Psoas muscle (tissue), 7 donors: ENCODE measurements at regions not wholly inside any gene's neighbourhood (a gene's known extent, or its start where the extent isn't known, plus 50 kb on each side); places are given as distances from the start of the nearest gene placed in this dataset.

ENCODE experiments used
- ATAC-seq, 4 donors: fragments of 200-7000 bp; cut with Tn5 transposase; one replicate each; pipeline ENCODE4 v1.9.1; 2020; ENCODE audit warnings: moderate library complexity in 3 of 4, mild to moderate bottlenecking in 2 of 4
- DNase-seq, 2 donors: peaks; one replicate each; pipeline ENCODE4 v3.0.0-alpha.2; 2020
- H3K27ac ChIP-seq: fragments of 200-600 bp; one replicate; pipeline ENCODE4 v1.8.0; 2022
- H3K27me3 ChIP-seq, 3 donors: fragments of 200-600 bp in 1 of 3; one replicate each; pipeline versions ENCODE4 v1.6.1 to v1.8.0; 2013 to 2022; ENCODE audit warnings: low read length in 2 of 3, mild to moderate bottlenecking in 2 of 3, moderate library complexity in 1 of 3; ENCODE audit not compliant: insufficient read depth in 3 of 3
- H3K36me3 ChIP-seq, 2 donors: fragments of 200-600 bp in 1 of 2; one replicate each; pipeline versions ENCODE4 v1.6.1 to v1.8.0; 2013 to 2022; ENCODE audit warnings: low read depth in 1 of 2, mild to moderate bottlenecking in 1 of 2, moderate library complexity in 1 of 2; ENCODE audit not compliant: insufficient read depth in 1 of 2
- H3K4me1 ChIP-seq: fragments of 200-600 bp; one replicate; pipeline ENCODE4 v1.8.0; 2022
- H3K4me3 ChIP-seq: fragments of 200-600 bp; one replicate; pipeline ENCODE4 v1.8.0; 2022; ENCODE audit warnings: mild to moderate bottlenecking
- H3K9me3 ChIP-seq: fragments of 200-600 bp; one replicate; pipeline ENCODE4 v1.8.0; 2022
- WGBS, 3 donors: extraction: QIAGEN DNeasy Blood & Tissue Kit; methylation state at CpG; one replicate each; pipeline versions ENCODE4 v1.1.6 to v1.1.7; 2013; 5-methylcytosine and 5-hydroxymethylcytosine counted together
- intact Hi-C, 2 donors: fragments of 100-400 bp; cut with DNase I; formaldehyde crosslinking; loops; one replicate each; pipeline versions ENCODE4 v1.11.0 to v1.14.2; 2022
- TF ChIP-seq, protein P1 (sequence below): fragments of 200-600 bp; IDR thresholded peaks from one replicate; pipeline ENCODE4 v1.8.0; 2022; ENCODE audit warnings: antibody characterized with exemption
- donor health status: healthy with polysubstance abuse.
- donor health status: DM: no; HTN: no; CAD: no; lungs with moderate emphysema.
- donor health status: Bipolar disorder and iron deficiency.
- donor health status: healthy.
- donor health status: DM: yes; HTN: yes; CAD: no.
- donor health status: DM: no; HTN: no; CAD: no.
- donor health status: DM: yes; HTN: yes; CAD: no.

GRCh38 chr3:30516238-30516637 is 90.2 kb upstream of the TGFBR2 start:
- H3K4me3 ChIP-seq, result no peak overlapping the region
- DNase-seq, result no peak
- H3K36me3 ChIP-seq, result no peaks in the 10 kb centered on the region
- no peaks in the 10 kb centered on the region for H3K27me3 ChIP-seq
- TF ChIP-seq, protein P1, sequence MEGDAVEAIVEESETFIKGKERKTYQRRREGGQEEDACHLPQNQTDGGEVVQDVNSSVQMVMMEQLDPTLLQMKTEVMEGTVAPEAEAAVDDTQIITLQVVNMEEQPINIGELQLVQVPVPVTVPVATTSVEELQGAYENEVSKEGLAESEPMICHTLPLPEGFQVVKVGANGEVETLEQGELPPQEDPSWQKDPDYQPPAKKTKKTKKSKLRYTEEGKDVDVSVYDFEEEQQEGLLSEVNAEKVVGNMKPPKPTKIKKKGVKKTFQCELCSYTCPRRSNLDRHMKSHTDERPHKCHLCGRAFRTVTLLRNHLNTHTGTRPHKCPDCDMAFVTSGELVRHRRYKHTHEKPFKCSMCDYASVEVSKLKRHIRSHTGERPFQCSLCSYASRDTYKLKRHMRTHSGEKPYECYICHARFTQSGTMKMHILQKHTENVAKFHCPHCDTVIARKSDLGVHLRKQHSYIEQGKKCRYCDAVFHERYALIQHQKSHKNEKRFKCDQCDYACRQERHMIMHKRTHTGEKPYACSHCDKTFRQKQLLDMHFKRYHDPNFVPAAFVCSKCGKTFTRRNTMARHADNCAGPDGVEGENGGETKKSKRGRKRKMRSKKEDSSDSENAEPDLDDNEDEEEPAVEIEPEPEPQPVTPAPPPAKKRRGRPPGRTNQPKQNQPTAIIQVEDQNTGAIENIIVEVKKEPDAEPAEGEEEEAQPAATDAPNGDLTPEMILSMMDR, result no peak
- no peak for ATAC-seq
- H3K27ac ChIP-seq, result no peak overlapping the region
- H3K4me1 ChIP-seq, result peaks cover 11% of the 10 kb centered on the region
- intact Hi-C loops, result loop anchor here in 1 of 2 donors (5.0 to 10.0 kb wide), 2 partner anchors 91 to 171 kb away; partner anchors contain the start of gene TGFBR2
- no peaks in the 10 kb centered on the region for H3K9me3 ChIP-seq
- WGBS, 3 donors, result 35 to 45% (median 39%) methylated on average over 2 of the region's 2 CpGs

- no peak overlapping the region for H3K4me3 ChIP-seq
- intact Hi-C loops, result loop anchor here in 1 of 2 donors (5.0 to 10.0 kb wide), 2 partner anchors 89 to 174 kb away; partner anchors contain the start of gene TGFBR2
- DNase-seq (no peak), ATAC-seq (peak; percentile 9 to 81 (median 72))
- H3K4me1 ChIP-seq, result peaks cover 11% of the 10 kb centered on the region
- H3K27ac ChIP-seq, result peak overlapping the region; percentile 38
- no peaks in the 10 kb centered on the region for H3K9me3 ChIP-seq
- H3K27me3 ChIP-seq, result no peaks in the 10 kb centered on the region
- WGBS, 3 donors, result 9 to 12% (median 11%) methylated on average over 4 of the region's 4 CpGs
- TF ChIP-seq, protein P1, result no peak
- H3K36me3 ChIP-seq, result no peaks in the 10 kb centered on the region
Measured at GRCh38 chr3:30518181-30518864, 88.1 kb upstream of the TGFBR2 start.

DNA sequence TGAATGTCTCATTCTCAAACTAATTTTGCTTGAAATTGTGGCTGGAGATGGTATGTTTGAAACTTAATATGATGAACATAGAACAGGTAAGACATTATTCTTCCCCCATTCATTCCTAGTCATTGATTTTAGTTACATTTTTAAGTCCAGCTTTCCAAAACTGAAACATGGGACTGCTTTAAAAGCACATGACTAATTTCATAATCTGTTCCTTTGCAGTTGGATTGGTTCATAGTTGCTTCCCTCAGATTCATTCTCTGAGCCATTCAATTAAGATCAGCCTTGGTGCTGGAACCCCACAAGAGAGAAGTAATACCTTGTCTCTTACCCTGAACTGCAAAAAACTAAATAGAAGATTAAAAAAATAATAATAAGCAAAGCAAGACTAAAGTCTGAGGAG is 87.5 kb upstream of the TGFBR2 start:
- ATAC-seq, result peak in 2 of 4 donors; percentile 41 to 69
- Histone ChIP-seq H3K9me3 (no peaks in the 10 kb centered on the region), H3K27ac (peak overlapping the region; percentile 38), H3K27me3 (no peaks in the 10 kb centered on the region), H3K4me3 (no peak overlapping the region), H3K36me3 (no peaks in the 10 kb centered on the region), H3K4me1 (peaks cover 11% of the 10 kb centered on the region)
- intact Hi-C loops, result loop anchor here in 1 of 2 donors (5.0 to 10.0 kb wide), 2 partner anchors 88 to 174 kb away; partner anchors contain the start of gene TGFBR2
- TF ChIP-seq, protein P1, result no peak
- no peak for DNase-seq

- DNase-seq, result no peak
- TF ChIP-seq, protein P1, result no peak
- WGBS, 3 donors, result 60 to 73% (median 61%) methylated on average over 2 of the region's 2 CpGs
Measured at GRCh38 chr3:30520699-30521098, 85.7 kb upstream of the TGFBR2 start.

More at GRCh38 chr3:30520699-30521098, 85.7 kb upstream of the TGFBR2 start:
- intact Hi-C loops, result no loop called here
- no peaks in the 10 kb centered on the region for H3K9me3 ChIP-seq
- no peak overlapping the region for H3K27ac ChIP-seq
- no peak overlapping the region for H3K4me3 ChIP-seq
- H3K4me1 ChIP-seq, result peaks cover 11% of the 10 kb centered on the region
- no peak for ATAC-seq
- no peaks in the 10 kb centered on the region for H3K27me3 ChIP-seq
- H3K36me3 ChIP-seq, result no peaks in the 10 kb centered on the region
